ENCODE measurements at regions not wholly inside any gene's neighbourhood (a gene's known extent, or its start where the extent isn't known, plus 50 kb on each side); places are given as distances from the start of the nearest gene placed in this dataset.

DNA sequence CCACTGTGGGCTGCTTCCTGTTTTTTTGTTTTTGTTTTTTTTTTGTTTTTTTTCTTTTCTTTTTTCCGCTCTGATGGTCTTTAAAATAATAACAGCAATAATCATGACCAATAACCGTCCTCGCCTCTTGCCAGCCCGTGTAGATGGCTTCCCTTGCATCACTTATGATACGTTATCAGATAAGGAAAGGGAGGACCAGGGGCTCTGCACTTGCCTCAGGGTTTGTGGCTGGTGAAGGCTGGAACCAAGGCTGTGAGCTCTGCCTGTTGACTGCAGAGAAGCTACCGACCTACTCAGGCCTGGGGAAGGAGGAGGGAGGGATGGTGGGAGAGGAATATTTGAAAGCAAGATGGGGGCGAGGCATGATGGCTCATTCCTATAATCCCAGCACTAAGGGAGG, 114.0 kb upstream of the SDK2 start:
- DNase-seq (no peak), ATAC-seq (ENCODE audit: low read depth) (no peak)
- Mint-ChIP-seq H3K4me1 (peaks cover 2% of the 10 kb centered on the region), H3K27ac (no peak overlapping the region), H3K9me3 (ENCODE audit: insufficient read depth) (no peaks in the 10 kb centered on the region), H3K4me3 (no peak overlapping the region), H3K27me3 (no peaks in the 10 kb centered on the region)
- no peak overlapping the region for H3K27ac ChIP-seq (ENCODE audit: low read length in 2 of 2)
- ChIA-PET CTCF (no interaction called here), POLR2A (no interaction called here)
- H3K9ac ChIP-seq (ENCODE audit: low read length) = no peak overlapping the region
- no peak overlapping the region for H3K4me3 ChIP-seq (ENCODE audit: control extremely low read depth in 1 of 5, extremely low read depth in 1 of 5, insufficient read depth in 1 of 5, low read depth in 2 of 5, low read length in 4 of 5)
- no peak overlapping the region for H3K4me2 ChIP-seq (replicated peaks; ENCODE audit: low read depth, low read length, poor library complexity, severe bottlenecking)
- peaks cover 0 to 4% (median 0%) of the 10 kb centered on the region in 3 donors for H3K9me3 ChIP-seq (ENCODE audit: control extremely low read depth in 1 of 3, control insufficient read depth in 2 of 3, insufficient read depth in 1 of 3, low read length in 2 of 3)
- TF ChIP-seq, protein P1, sequence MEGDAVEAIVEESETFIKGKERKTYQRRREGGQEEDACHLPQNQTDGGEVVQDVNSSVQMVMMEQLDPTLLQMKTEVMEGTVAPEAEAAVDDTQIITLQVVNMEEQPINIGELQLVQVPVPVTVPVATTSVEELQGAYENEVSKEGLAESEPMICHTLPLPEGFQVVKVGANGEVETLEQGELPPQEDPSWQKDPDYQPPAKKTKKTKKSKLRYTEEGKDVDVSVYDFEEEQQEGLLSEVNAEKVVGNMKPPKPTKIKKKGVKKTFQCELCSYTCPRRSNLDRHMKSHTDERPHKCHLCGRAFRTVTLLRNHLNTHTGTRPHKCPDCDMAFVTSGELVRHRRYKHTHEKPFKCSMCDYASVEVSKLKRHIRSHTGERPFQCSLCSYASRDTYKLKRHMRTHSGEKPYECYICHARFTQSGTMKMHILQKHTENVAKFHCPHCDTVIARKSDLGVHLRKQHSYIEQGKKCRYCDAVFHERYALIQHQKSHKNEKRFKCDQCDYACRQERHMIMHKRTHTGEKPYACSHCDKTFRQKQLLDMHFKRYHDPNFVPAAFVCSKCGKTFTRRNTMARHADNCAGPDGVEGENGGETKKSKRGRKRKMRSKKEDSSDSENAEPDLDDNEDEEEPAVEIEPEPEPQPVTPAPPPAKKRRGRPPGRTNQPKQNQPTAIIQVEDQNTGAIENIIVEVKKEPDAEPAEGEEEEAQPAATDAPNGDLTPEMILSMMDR (IDR thresholded peaks at IDR 0.05) = no peak
- TF ChIP-seq EZH2 (IDR thresholded peaks at IDR 0.05; ENCODE audit: borderline replicate concordance, insufficient read depth, low read depth, low read length, poor library complexity, severe bottlenecking) = no peak
- no peaks in the 10 kb centered on the region for H4K20me1 ChIP-seq (ENCODE audit: control insufficient read depth, insufficient read depth, low read length, poor library complexity, severe bottlenecking)
- H2AFZ ChIP-seq (ENCODE audit: insufficient read depth, low read depth, low read length, poor library complexity, severe bottlenecking) = no peak overlapping the region
- no peaks in the 10 kb centered on the region for H3K4me1 ChIP-seq (ENCODE audit: control insufficient read depth in 2 of 2, insufficient read depth in 2 of 2, low read length in 2 of 2)
- no peaks in the 10 kb centered on the region for H3K27me3 ChIP-seq (replicated peaks in 1 of 4; ENCODE audit: control extremely low read depth in 1 of 4, control insufficient read depth in 3 of 4, insufficient read depth in 4 of 4, low read length in 3 of 4)
- H3K36me3 ChIP-seq (replicated peaks in 1 of 2; ENCODE audit: control extremely low read depth in 1 of 2, control insufficient read depth in 1 of 2, extremely low read depth in 1 of 2, insufficient read depth in 2 of 2, low read length in 1 of 2) = no peaks in the 10 kb centered on the region
- intact Hi-C loops (cut with micrococcal nuclease) = no loop called here
- no peaks in the 10 kb centered on the region for H3K79me2 ChIP-seq (ENCODE audit: control insufficient read depth, insufficient read depth, low read length)
- WGBS (ENCODE audit: insufficient coverage) = 50% methylated on average over 1 of the region's 7 CpGs

- POLR2A ChIA-PET = no interaction called here
- H3K27ac Mint-ChIP-seq = no peak overlapping the region
Measured at GRCh38 chr17:73759324-73759723, 115.1 kb upstream of the SDK2 start.

More at GRCh38 chr17:73759324-73759723, 115.1 kb upstream of the SDK2 start:
- DNase-seq (no peak), ATAC-seq (ENCODE audit: low read depth) (no peak)
- peaks cover 2% of the 10 kb centered on the region for H3K4me1 Mint-ChIP-seq
- intact Hi-C loops (cut with micrococcal nuclease) = no loop called here
- WGBS (ENCODE audit: insufficient coverage) = 91% methylated on average over 3 of the region's 8 CpGs
- Histone ChIP-seq H2AFZ (ENCODE audit: insufficient read depth, low read depth, low read length, poor library complexity, severe bottlenecking) (no peak overlapping the region), H3K27ac (ENCODE audit: low read length in 2 of 2) (no peak overlapping the region), H3K4me1 (ENCODE audit: control insufficient read depth in 2 of 2, insufficient read depth in 2 of 2, low read length in 2 of 2) (no peaks in the 10 kb centered on the region), H3K79me2 (ENCODE audit: control insufficient read depth, insufficient read depth, low read length) (no peaks in the 10 kb centered on the region), H3K36me3 (replicated peaks in 1 of 2; ENCODE audit: control extremely low read depth in 1 of 2, control insufficient read depth in 1 of 2, extremely low read depth in 1 of 2, insufficient read depth in 2 of 2, low read length in 1 of 2) (no peaks in the 10 kb centered on the region), H3K9me3 (ENCODE audit: control extremely low read depth in 1 of 3, control insufficient read depth in 2 of 3, insufficient read depth in 1 of 3, low read length in 2 of 3) (peaks cover 0 to 4% (median 0%) of the 10 kb centered on the region in 3 donors), H3K9ac (ENCODE audit: low read length) (no peak overlapping the region), H3K4me2 (replicated peaks; ENCODE audit: low read depth, low read length, poor library complexity, severe bottlenecking) (no peak overlapping the region), H3K4me3 (ENCODE audit: control extremely low read depth in 1 of 5, extremely low read depth in 1 of 5, insufficient read depth in 1 of 5, low read depth in 2 of 5, low read length in 4 of 5) (no peak overlapping the region), H4K20me1 (ENCODE audit: control insufficient read depth, insufficient read depth, low read length, poor library complexity, severe bottlenecking) (no peaks in the 10 kb centered on the region), H3K27me3 (replicated peaks in 1 of 4; ENCODE audit: control extremely low read depth in 1 of 4, control insufficient read depth in 3 of 4, insufficient read depth in 4 of 4, low read length in 3 of 4) (no peaks in the 10 kb centered on the region)
- CTCF ChIA-PET = no interaction called here
- no peaks in the 10 kb centered on the region for H3K9me3 Mint-ChIP-seq (ENCODE audit: insufficient read depth)
- no peaks in the 10 kb centered on the region for H3K27me3 Mint-ChIP-seq
- TF ChIP-seq, protein P1 (IDR thresholded peaks at IDR 0.05) = no peak
- no peak for TF ChIP-seq EZH2 (IDR thresholded peaks at IDR 0.05; ENCODE audit: borderline replicate concordance, insufficient read depth, low read depth, low read length, poor library complexity, severe bottlenecking)
- H3K4me3 Mint-ChIP-seq = no peak overlapping the region

Measured in B cell (primary cell).